Upper lobe of left lung (tissue), 4 donors: ENCODE measurements at regions not wholly inside any gene's neighbourhood (a gene's known extent, or its start where the extent isn't known, plus 50 kb on each side); places are given as distances from the start of the nearest gene placed in this dataset.

ENCODE experiments used
- CTCF ChIP-seq, 6 experiments: fragments of 450-650 bp in 4 of 6; fragments of 200-600 bp in 2 of 6; sonication (generic) in 2 of 6; IDR thresholded peaks; one replicate each; pipeline ENCODE4 v1.5.1; 2016 to 2019; ENCODE audit warnings: antibody characterized with exemption in 6 of 6
- EP300 ChIP-seq, 4 donors: sonication (generic); formaldehyde crosslinking; IDR thresholded peaks; one replicate each; pipeline ENCODE4 v1.5.1; 2017; ENCODE audit warnings: antibody characterized with exemption in 4 of 4, control low read depth in 2 of 4

GRCh38 chr1:4310396-4310923 is 343.9 kb upstream of the AJAP1 start:
- TF ChIP-seq CTCF (IDR thresholded peaks at IDR 0.05) (no peak), EP300 (IDR thresholded peaks at IDR 0.05) (no peak)
